ENCODE measurements at regions not wholly inside any gene's neighbourhood (a gene's known extent, or its start where the extent isn't known, plus 50 kb on each side); places are given as distances from the start of the nearest gene placed in this dataset.

- TF ChIP-seq CTCF (IDR thresholded peaks at IDR 0.05; ENCODE audit: insufficient read depth, low read depth, low read length, missing control alignments), result no peak
- DNase-seq (ENCODE audit: low read depth), result no peak
- H3K4me3 ChIP-seq (ENCODE audit: low read depth, low read length), result no peak overlapping the region
Measured at GRCh38 chr5:5967373-5967772, 411.0 kb downstream of the MED10 start.

DNA sequence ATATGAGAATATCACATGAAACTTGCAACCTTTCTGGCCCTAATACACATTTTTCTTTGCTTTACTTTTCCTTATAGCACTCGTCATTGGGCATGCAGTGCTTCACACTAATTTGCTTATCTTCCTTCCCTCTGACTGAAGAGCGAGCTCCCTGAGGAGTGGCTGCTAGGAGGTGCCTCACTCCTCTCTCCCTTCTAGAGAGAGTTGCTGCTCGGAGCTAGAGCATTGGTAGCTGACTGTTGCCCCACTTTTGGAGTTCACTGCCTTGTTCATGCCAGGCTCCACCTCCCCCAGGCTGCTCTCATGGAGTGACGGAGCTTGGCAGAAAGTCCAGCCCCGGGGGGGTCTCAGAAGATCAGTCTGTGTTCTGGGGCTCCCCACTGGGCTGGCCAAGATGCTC lies 413.2 kb downstream of the MED10 start:
- TF ChIP-seq CTCF (IDR thresholded peaks at IDR 0.05; ENCODE audit: insufficient read depth, low read depth, low read length, missing control alignments), result no peak
- H3K4me3 ChIP-seq (ENCODE audit: low read depth, low read length), result no peak overlapping the region
- no peak for DNase-seq (ENCODE audit: low read depth)

DNA sequence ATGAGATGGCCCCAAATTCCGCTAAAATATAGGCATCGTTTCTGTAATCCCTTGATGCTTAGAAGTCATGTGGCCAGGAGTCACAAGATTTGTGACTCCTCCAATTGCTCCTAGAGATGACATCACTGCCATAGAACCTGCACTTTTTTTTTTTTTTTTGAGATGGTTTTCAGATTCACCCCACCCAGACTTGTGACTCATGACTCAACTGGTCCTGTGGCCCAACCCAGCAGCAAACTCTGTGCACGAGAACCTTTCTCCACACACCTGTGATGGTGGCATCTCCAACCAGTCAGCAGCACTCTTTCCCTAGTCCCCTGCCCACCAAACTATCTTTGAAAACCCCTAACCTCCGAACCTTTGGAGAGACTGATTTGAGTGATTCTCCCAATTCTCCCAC lies 414.0 kb downstream of the MED10 start:
- TF ChIP-seq CTCF (IDR thresholded peaks at IDR 0.05; ENCODE audit: insufficient read depth, low read depth, low read length, missing control alignments), result no peak
- DNase-seq (ENCODE audit: low read depth), result no peak
- H3K4me3 ChIP-seq (ENCODE audit: low read depth, low read length), result no peak overlapping the region

GRCh38 chr5:5957737-5958136 lies 420.6 kb downstream of the MED10 start:
- no peak for TF ChIP-seq CTCF (IDR thresholded peaks at IDR 0.05; ENCODE audit: insufficient read depth, low read depth, low read length, missing control alignments)

DNA sequence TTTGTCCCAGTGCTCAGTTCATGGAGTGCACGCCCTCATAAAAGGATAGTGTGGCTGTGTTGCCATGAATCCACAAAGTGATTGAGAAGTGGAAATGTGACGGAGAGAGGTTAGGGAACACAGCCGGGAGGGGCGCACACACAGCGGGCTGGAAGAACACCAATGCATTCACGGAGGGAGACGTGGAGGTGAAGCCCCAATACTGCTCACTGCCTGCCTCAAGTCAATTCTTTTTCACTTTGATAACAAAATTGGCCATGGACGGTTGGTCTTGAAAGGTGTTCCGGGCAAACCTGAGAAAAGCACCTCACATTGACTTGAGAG lies 424.1 kb downstream of the MED10 start:
- no peak overlapping the region for H3K4me3 ChIP-seq (ENCODE audit: low read depth, low read length)
- no peak for DNase-seq (ENCODE audit: low read depth)
- TF ChIP-seq CTCF (IDR thresholded peaks at IDR 0.05; ENCODE audit: insufficient read depth, low read depth, low read length, missing control alignments), result no peak

More at GRCh38 chr5:5957737-5958136, 420.6 kb downstream of the MED10 start:
- no peak overlapping the region for H3K4me3 ChIP-seq (ENCODE audit: low read depth, low read length)
- DNase-seq (ENCODE audit: low read depth), result no peak

GRCh38 chr5:5953584-5954274 lies 424.6 kb downstream of the MED10 start:
- H3K4me3 ChIP-seq (ENCODE audit: low read depth, low read length), result no peak overlapping the region

More at GRCh38 chr5:5953584-5954274, 424.6 kb downstream of the MED10 start:
- TF ChIP-seq CTCF (IDR thresholded peaks at IDR 0.05; ENCODE audit: insufficient read depth, low read depth, low read length, missing control alignments), result no peak
- no peak for DNase-seq (ENCODE audit: low read depth)
